ENCODE measurements at regions not wholly inside any gene's neighbourhood (a gene's known extent, or its start where the extent isn't known, plus 50 kb on each side); places are given as distances from the start of the nearest gene placed in this dataset.

GRCh38 chr1:5572794-5573193 is 419.4 kb downstream of the NPHP4 start:
- intact Hi-C loops (cut with micrococcal nuclease) = no loop called here

GRCh38 chr1:5571861-5572401 is 420.3 kb downstream of the NPHP4 start:
- intact Hi-C loops (cut with micrococcal nuclease) = no loop called here

GRCh38 chr1:5571438-5571837 is 420.8 kb downstream of the NPHP4 start:
- intact Hi-C loops (cut with micrococcal nuclease) = no loop called here

- intact Hi-C loops (cut with micrococcal nuclease) = no loop called here
These were observed 421.3 kb downstream of the NPHP4 start for GRCh38 chr1:5570931-5571330.

GRCh38 chr1:5568321-5568720 is 423.9 kb downstream of the NPHP4 start:
- intact Hi-C loops (cut with micrococcal nuclease) = no loop called here

- intact Hi-C loops (cut with micrococcal nuclease) = no loop called here
These were observed 424.4 kb downstream of the NPHP4 start for GRCh38 chr1:5567839-5568238.

GRCh38 chr1:5566924-5567323 is 425.3 kb downstream of the NPHP4 start:
- intact Hi-C loops (cut with micrococcal nuclease) = no loop called here

- intact Hi-C loops (cut with micrococcal nuclease) = no loop called here
These were observed 426.7 kb downstream of the NPHP4 start for GRCh38 chr1:5565281-5566125.

GRCh38 chr1:5564578-5565257 is 427.5 kb downstream of the NPHP4 start:
- intact Hi-C loops (cut with micrococcal nuclease) = no loop called here

GRCh38 chr1:5563861-5564577 is 428.2 kb downstream of the NPHP4 start:
- intact Hi-C loops (cut with micrococcal nuclease) = no loop called here

- intact Hi-C loops (cut with micrococcal nuclease) = no loop called here
These were observed 429.5 kb downstream of the NPHP4 start for GRCh38 chr1:5562769-5563168.

GRCh38 chr1:5562331-5562730 is 429.9 kb downstream of the NPHP4 start:
- intact Hi-C loops (cut with micrococcal nuclease) = no loop called here

- intact Hi-C loops (cut with micrococcal nuclease) = no loop called here
These were observed 433.1 kb downstream of the NPHP4 start for GRCh38 chr1:5559078-5559477.

GRCh38 chr1:5555853-5556252 is 436.4 kb downstream of the NPHP4 start:
- intact Hi-C loops (cut with micrococcal nuclease) = no loop called here

GRCh38 chr1:5554784-5555183 is 437.4 kb downstream of the NPHP4 start:
- intact Hi-C loops (cut with micrococcal nuclease) = no loop called here

GRCh38 chr1:5554111-5554510 is 438.1 kb downstream of the NPHP4 start:
- intact Hi-C loops (cut with micrococcal nuclease) = no loop called here

GRCh38 chr1:5552787-5553484 is 439.3 kb downstream of the NPHP4 start:
- intact Hi-C loops (cut with micrococcal nuclease) = no loop called here

GRCh38 chr1:5551274-5551975 is 440.8 kb downstream of the NPHP4 start:
- intact Hi-C loops (cut with micrococcal nuclease) = no loop called here

- intact Hi-C loops (cut with micrococcal nuclease) = no loop called here
These were observed 444.0 kb downstream of the NPHP4 start for GRCh38 chr1:5548266-5548665.

GRCh38 chr1:5543235-5543634 is 449.0 kb downstream of the NPHP4 start:
- intact Hi-C loops (cut with micrococcal nuclease) = no loop called here

GRCh38 chr1:5532811-5533210 is 459.4 kb downstream of the NPHP4 start:
- intact Hi-C loops (cut with micrococcal nuclease) = no loop called here
